GM21723 (cell line): ENCODE measurements at regions not wholly inside any gene's neighbourhood (a gene's known extent, or its start where the extent isn't known, plus 50 kb on each side); places are given as distances from the start of the nearest gene placed in this dataset.
"Not testable (repeated sequence)": the region's sequence is repeated elsewhere in the genome, so short reads cannot be mapped to it uniquely, and the experiment has no call there.

Source experiments
- ATAC-seq: cut with Tn5 transposase; IDR thresholded peaks from one replicate; pipeline ENCODE4 v1.9.1; 2021; ENCODE audit warnings: mild to moderate bottlenecking, moderate library complexity; ENCODE audit not compliant: unreplicated experiment

- ATAC-seq = not testable (repeated sequence)
Measured at GRCh38 chr16:88227026-88227721, 155.6 kb upstream of the ZNF469 start.

GRCh38 chr16:88227722-88228482 is 154.9 kb upstream of the ZNF469 start:
- ATAC-seq = not testable (repeated sequence)

- ATAC-seq = not testable (repeated sequence)
Measured at GRCh38 chr16:88228751-88229150, 154.0 kb upstream of the ZNF469 start.

GRCh38 chr16:88229710-88230109 is 153.0 kb upstream of the ZNF469 start:
- ATAC-seq = not testable (repeated sequence)

- not testable (repeated sequence) for ATAC-seq
Measured at GRCh38 chr16:88230276-88230966, 152.3 kb upstream of the ZNF469 start.

- ATAC-seq = not testable (repeated sequence)
Measured at GRCh38 chr16:88230967-88231615, 151.7 kb upstream of the ZNF469 start.

GRCh38 chr16:88231839-88232238 is 150.9 kb upstream of the ZNF469 start:
- not testable (repeated sequence) for ATAC-seq

GRCh38 chr16:88232401-88233258 is 150.1 kb upstream of the ZNF469 start:
- ATAC-seq = not testable (repeated sequence)

GRCh38 chr16:88233621-88234420 is 148.9 kb upstream of the ZNF469 start:
- not testable (repeated sequence) for ATAC-seq

- ATAC-seq = not testable (repeated sequence)
Measured at GRCh38 chr16:88234421-88235271, 148.1 kb upstream of the ZNF469 start.

GRCh38 chr16:88235691-88236090 is 147.1 kb upstream of the ZNF469 start:
- not testable (repeated sequence) for ATAC-seq

GRCh38 chr16:88236229-88236628 is 146.5 kb upstream of the ZNF469 start:
- ATAC-seq = not testable (repeated sequence)

GRCh38 chr16:88237314-88237713 is 145.4 kb upstream of the ZNF469 start:
- not testable (repeated sequence) for ATAC-seq

- not testable (repeated sequence) for ATAC-seq
Measured at GRCh38 chr16:88237761-88238415, 144.9 kb upstream of the ZNF469 start.

GRCh38 chr16:88238732-88239274 is 144.0 kb upstream of the ZNF469 start:
- not testable (repeated sequence) for ATAC-seq

GRCh38 chr16:88240118-88240517 is 142.6 kb upstream of the ZNF469 start:
- not testable (repeated sequence) for ATAC-seq

GRCh38 chr16:88240776-88241175 is 142.0 kb upstream of the ZNF469 start:
- not testable (repeated sequence) for ATAC-seq
